ENCODE measurements at regions not wholly inside any gene's neighbourhood (a gene's known extent, or its start where the extent isn't known, plus 50 kb on each side); places are given as distances from the start of the nearest gene placed in this dataset.

- intact Hi-C loops (cut with micrococcal nuclease) = no loop called here
- ChIA-PET CTCF (no interaction called here), POLR2A (no interaction called here)
- H3K27ac Mint-ChIP-seq = no peak overlapping the region
- no peak overlapping the region for H3K4me3 Mint-ChIP-seq
- ATAC-seq (ENCODE audit: low read depth) (no peak), DNase-seq (no peak)
- H3K27me3 Mint-ChIP-seq = no peaks in the 10 kb centered on the region
- H3K4me1 Mint-ChIP-seq = no peaks in the 10 kb centered on the region
- no peaks in the 10 kb centered on the region for H3K36me3 Mint-ChIP-seq (ENCODE audit: low read depth)
- TF ChIP-seq CTCF (IDR thresholded peaks at IDR 0.05) = no peak
- peaks cover 4% of the 10 kb centered on the region for H3K9me3 Mint-ChIP-seq
Observed at GRCh38 chr2:117714110-117714509, 100.4 kb upstream of the DDX18 start.

GRCh38 chr2:117714745-117715417, 99.6 kb upstream of the DDX18 start:
- POLR2A ChIA-PET = no interaction called here
- Mint-ChIP-seq H3K4me3 (no peak overlapping the region), H3K4me1 (no peaks in the 10 kb centered on the region), H3K27ac (no peak overlapping the region), H3K36me3 (ENCODE audit: low read depth) (no peaks in the 10 kb centered on the region), H3K9me3 (peaks cover 4% of the 10 kb centered on the region), H3K27me3 (no peaks in the 10 kb centered on the region)
- CTCF ChIA-PET = no interaction called here
- intact Hi-C loops (cut with micrococcal nuclease) = no loop called here
- DNase-seq (no peak), ATAC-seq (ENCODE audit: low read depth) (no peak)
- no peak for TF ChIP-seq CTCF (IDR thresholded peaks at IDR 0.05)

GRCh38 chr2:117716505-117716904, 98.0 kb upstream of the DDX18 start:
- no peak overlapping the region for H3K27ac Mint-ChIP-seq
- peaks cover 4% of the 10 kb centered on the region for H3K9me3 Mint-ChIP-seq
- no peaks in the 10 kb centered on the region for H3K27me3 Mint-ChIP-seq
- H3K4me3 Mint-ChIP-seq = no peak overlapping the region
- CTCF ChIA-PET = no interaction called here
- ATAC-seq (ENCODE audit: low read depth) = no peak
- H3K36me3 Mint-ChIP-seq (ENCODE audit: low read depth) = no peaks in the 10 kb centered on the region
- H3K4me1 Mint-ChIP-seq = no peaks in the 10 kb centered on the region
- POLR2A ChIA-PET = no interaction called here
- no peak for DNase-seq
- TF ChIP-seq CTCF (IDR thresholded peaks at IDR 0.05) = no peak
- intact Hi-C loops (cut with micrococcal nuclease) = no loop called here

- DNase-seq = no peak
- no peak for TF ChIP-seq CTCF (IDR thresholded peaks at IDR 0.05)
- Mint-ChIP-seq H3K4me1 (no peaks in the 10 kb centered on the region), H3K4me3 (no peak overlapping the region), H3K27ac (no peak overlapping the region), H3K36me3 (ENCODE audit: low read depth) (no peaks in the 10 kb centered on the region), H3K27me3 (no peaks in the 10 kb centered on the region), H3K9me3 (peaks cover 2% of the 10 kb centered on the region)
- ChIA-PET POLR2A (no interaction called here), CTCF (no interaction called here)
- intact Hi-C loops (cut with micrococcal nuclease) = no loop called here
- ATAC-seq (ENCODE audit: low read depth) = no peak
Observed at GRCh38 chr2:117717072-117717471, 97.4 kb upstream of the DDX18 start.

- H3K4me3 Mint-ChIP-seq = no peak overlapping the region
- no peaks in the 10 kb centered on the region for H3K36me3 Mint-ChIP-seq (ENCODE audit: low read depth)
- no peaks in the 10 kb centered on the region for H3K4me1 Mint-ChIP-seq
- ATAC-seq (ENCODE audit: low read depth) (no peak), DNase-seq (no peak)
- ChIA-PET CTCF (no interaction called here), POLR2A (no interaction called here)
- intact Hi-C loops (cut with micrococcal nuclease) = no loop called here
- no peak for TF ChIP-seq CTCF (IDR thresholded peaks at IDR 0.05)
- no peaks in the 10 kb centered on the region for H3K27me3 Mint-ChIP-seq
- H3K9me3 Mint-ChIP-seq = peaks cover 2% of the 10 kb centered on the region
- no peak overlapping the region for H3K27ac Mint-ChIP-seq
Observed at GRCh38 chr2:117718048-117718447, 96.4 kb upstream of the DDX18 start.
